Suprapubic skin (tissue), 4 donors: ENCODE measurements at regions not wholly inside any gene's neighbourhood (a gene's known extent, or its start where the extent isn't known, plus 50 kb on each side); places are given as distances from the start of the nearest gene placed in this dataset.
A peak's percentile ranks its signal among the peaks of the same experiment; 100 is the strongest.

Experiments used
- DNase-seq, 2 donors: peaks; one replicate each; pipeline ENCODE4 v3.0.0-alpha.2; 2019; ENCODE audit warnings: low spot score in 2 of 2
- H3K27ac ChIP-seq: fragments of 200-600 bp; sonication (generic); one replicate; pipeline ENCODE4 v1.5.1; 2019
- H3K27me3 ChIP-seq: fragments of 200-600 bp; sonication (generic); one replicate; pipeline ENCODE4 v1.5.1; 2019
- H3K36me3 ChIP-seq: fragments of 200-600 bp; sonication (generic); one replicate; pipeline ENCODE4 v1.5.1; 2019
- H3K4me1 ChIP-seq: fragments of 200-600 bp; sonication (generic); one replicate; pipeline ENCODE4 v1.5.1; 2019
- H3K4me3 ChIP-seq: fragments of 200-600 bp; sonication (generic); one replicate; pipeline ENCODE4 v1.5.1; 2019; ENCODE audit warnings: mild to moderate bottlenecking
- H3K9me3 ChIP-seq: fragments of 200-600 bp; sonication (generic); one replicate; pipeline ENCODE4 v1.5.1; 2019
- EP300 ChIP-seq: sonication (generic); formaldehyde crosslinking; IDR thresholded peaks from one replicate; pipeline ENCODE4 v1.6.1; 2017; ENCODE audit warnings: antibody characterized with exemption
- POLR2A ChIP-seq, 2 donors: fragments of 450-650 bp; IDR thresholded peaks; one replicate each; pipeline ENCODE4 v1.6.1; 2017; ENCODE audit warnings: antibody characterized with exemption in 2 of 2, mild to moderate bottlenecking in 2 of 2, moderate library complexity in 2 of 2
- POLR2AphosphoS5 ChIP-seq, 3 donors: sonication (generic); formaldehyde crosslinking; IDR thresholded peaks; one replicate each; pipeline ENCODE4 v1.6.1; 2017; ENCODE audit warnings: antibody characterized with exemption in 3 of 3
- WGBS: methylation state at CpG from one replicate; pipeline ENCODE4 v1.1.5; 2018; 5-methylcytosine and 5-hydroxymethylcytosine counted together
- TF ChIP-seq, protein P1 (sequence below), 2 donors: fragments of 200-600 bp in 1 of 2; fragments of 450-650 bp in 1 of 2; sonication (generic) in 1 of 2; IDR thresholded peaks; one replicate each; pipeline ENCODE4 v1.5.1; 2016 to 2019; ENCODE audit warnings: antibody characterized with exemption in 2 of 2, mild to moderate bottlenecking in 1 of 2, moderate library complexity in 1 of 2

GRCh38 chr3:25945836-25946235 lies 155.9 kb downstream of the OXSM start:
- H3K36me3 ChIP-seq, result no peaks in the 10 kb centered on the region
- H3K9me3 ChIP-seq, result no peaks in the 10 kb centered on the region
- no peak for DNase-seq
- no peak overlapping the region for H3K4me3 ChIP-seq
- TF ChIP-seq, protein P1, sequence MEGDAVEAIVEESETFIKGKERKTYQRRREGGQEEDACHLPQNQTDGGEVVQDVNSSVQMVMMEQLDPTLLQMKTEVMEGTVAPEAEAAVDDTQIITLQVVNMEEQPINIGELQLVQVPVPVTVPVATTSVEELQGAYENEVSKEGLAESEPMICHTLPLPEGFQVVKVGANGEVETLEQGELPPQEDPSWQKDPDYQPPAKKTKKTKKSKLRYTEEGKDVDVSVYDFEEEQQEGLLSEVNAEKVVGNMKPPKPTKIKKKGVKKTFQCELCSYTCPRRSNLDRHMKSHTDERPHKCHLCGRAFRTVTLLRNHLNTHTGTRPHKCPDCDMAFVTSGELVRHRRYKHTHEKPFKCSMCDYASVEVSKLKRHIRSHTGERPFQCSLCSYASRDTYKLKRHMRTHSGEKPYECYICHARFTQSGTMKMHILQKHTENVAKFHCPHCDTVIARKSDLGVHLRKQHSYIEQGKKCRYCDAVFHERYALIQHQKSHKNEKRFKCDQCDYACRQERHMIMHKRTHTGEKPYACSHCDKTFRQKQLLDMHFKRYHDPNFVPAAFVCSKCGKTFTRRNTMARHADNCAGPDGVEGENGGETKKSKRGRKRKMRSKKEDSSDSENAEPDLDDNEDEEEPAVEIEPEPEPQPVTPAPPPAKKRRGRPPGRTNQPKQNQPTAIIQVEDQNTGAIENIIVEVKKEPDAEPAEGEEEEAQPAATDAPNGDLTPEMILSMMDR (IDR thresholded peaks at IDR 0.05), result no peak
- TF ChIP-seq POLR2A (IDR thresholded peaks at IDR 0.05) (no peak), POLR2AphosphoS5 (IDR thresholded peaks at IDR 0.05) (no peak), EP300 (no peak)
- no peaks in the 10 kb centered on the region for H3K4me1 ChIP-seq
- H3K27ac ChIP-seq, result no peak overlapping the region
- H3K27me3 ChIP-seq, result no peaks in the 10 kb centered on the region
- WGBS, result 75% methylated on average over 1 of the region's 1 CpG

DNA sequence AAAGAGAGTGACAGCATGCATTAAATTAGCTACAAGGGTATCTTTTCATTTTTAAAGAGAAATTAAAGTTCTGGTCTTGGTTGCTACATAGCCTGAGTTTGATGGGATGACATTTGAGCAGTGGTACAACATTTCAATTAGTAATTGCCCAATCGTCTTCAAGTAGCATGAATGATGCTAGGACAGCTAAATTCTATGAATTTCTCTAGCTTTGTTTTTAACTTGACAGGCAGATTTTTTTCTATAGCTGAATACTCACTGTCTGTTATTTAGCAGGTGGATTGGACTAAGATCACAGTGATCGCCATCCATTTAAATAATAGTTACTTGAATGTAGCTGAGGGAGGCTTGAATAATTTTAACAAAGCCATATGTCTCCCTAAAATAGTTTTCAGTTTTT lies 162.2 kb downstream of the OXSM start:
- Histone ChIP-seq H3K9me3 (no peaks in the 10 kb centered on the region), H3K27me3 (no peaks in the 10 kb centered on the region)

DNA sequence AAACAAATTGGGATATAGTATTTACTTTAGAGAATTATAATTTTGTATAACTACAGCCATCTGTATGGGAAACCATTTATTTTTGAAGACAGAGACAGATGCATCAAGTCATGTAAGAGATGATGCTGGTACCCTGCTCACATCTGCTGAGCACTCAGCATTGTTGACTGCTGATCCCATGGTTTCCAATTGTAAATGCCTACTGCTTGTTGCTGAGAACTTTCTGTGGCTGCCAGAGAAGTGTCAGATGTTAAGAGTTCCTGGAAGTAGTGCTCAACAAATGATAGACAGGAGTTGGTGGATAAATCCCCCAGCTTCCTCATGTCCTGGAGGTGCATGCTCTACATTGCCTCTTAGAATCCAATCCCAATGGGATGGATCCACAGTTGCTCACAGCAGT lies 167.1 kb downstream of the OXSM start:
- Histone ChIP-seq H3K27me3 (no peaks in the 10 kb centered on the region), H3K4me1 (no peaks in the 10 kb centered on the region), H3K9me3 (no peaks in the 10 kb centered on the region), H3K4me3 (no peak overlapping the region), H3K36me3 (no peaks in the 10 kb centered on the region), H3K27ac (no peak overlapping the region)
- TF ChIP-seq POLR2AphosphoS5 (IDR thresholded peaks at IDR 0.05) (no peak), POLR2A (IDR thresholded peaks at IDR 0.05) (no peak), EP300 (no peak)
- TF ChIP-seq, protein P1 (IDR thresholded peaks at IDR 0.05), result no peak
- no peak for DNase-seq

More for the DNA sequence above, 162.2 kb downstream of the OXSM start:
- no peaks in the 10 kb centered on the region for H3K36me3 ChIP-seq
- no peaks in the 10 kb centered on the region for H3K4me1 ChIP-seq
- TF ChIP-seq POLR2A (IDR thresholded peaks at IDR 0.05) (no peak), EP300 (no peak), POLR2AphosphoS5 (IDR thresholded peaks at IDR 0.05) (no peak)
- TF ChIP-seq, protein P1 (IDR thresholded peaks at IDR 0.05), result no peak
- no peak overlapping the region for H3K4me3 ChIP-seq
- H3K27ac ChIP-seq, result no peak overlapping the region
- 76% methylated on average over 2 of the region's 2 CpGs for WGBS
- no peak for DNase-seq

- Histone ChIP-seq H3K27ac (no peak overlapping the region), H3K27me3 (no peaks in the 10 kb centered on the region), H3K36me3 (no peaks in the 10 kb centered on the region), H3K4me3 (no peak overlapping the region), H3K4me1 (no peaks in the 10 kb centered on the region), H3K9me3 (no peaks in the 10 kb centered on the region)
- DNase-seq, result no peak
- TF ChIP-seq POLR2AphosphoS5 (IDR thresholded peaks at IDR 0.05), result no peak
- TF ChIP-seq POLR2A (IDR thresholded peaks at IDR 0.05), result no peak
- no peak for TF ChIP-seq EP300
- TF ChIP-seq, protein P1 (IDR thresholded peaks at IDR 0.05), result no peak
- WGBS, result 95% methylated on average over 1 of the region's 1 CpG
Measured at GRCh38 chr3:25960776-25961175, 170.9 kb downstream of the OXSM start.

DNA sequence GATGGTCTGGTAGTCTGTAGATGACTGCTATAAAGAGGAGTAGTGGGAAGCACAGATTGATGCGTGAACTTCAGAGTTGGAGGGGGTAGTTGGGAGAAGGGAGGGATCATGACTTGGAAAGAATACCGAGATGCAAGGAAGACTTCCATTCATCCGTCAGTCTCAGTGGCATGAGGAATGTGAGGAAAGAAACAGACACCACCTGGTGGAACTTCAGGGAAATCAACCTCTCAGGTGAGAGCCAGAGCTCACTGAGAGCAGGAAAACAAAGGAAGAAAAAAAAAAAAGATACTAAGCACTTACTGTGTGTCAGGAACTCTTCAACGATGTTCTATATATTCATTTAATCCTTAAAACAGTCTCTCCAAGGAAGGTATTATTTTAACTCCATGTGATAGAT lies 172.4 kb downstream of the OXSM start:
- no peak for DNase-seq
- no peak overlapping the region for H3K4me3 ChIP-seq
- WGBS, result 67% methylated on average over 4 of the region's 4 CpGs
- no peaks in the 10 kb centered on the region for H3K4me1 ChIP-seq
- no peak overlapping the region for H3K27ac ChIP-seq
- H3K9me3 ChIP-seq, result no peaks in the 10 kb centered on the region
- H3K27me3 ChIP-seq, result no peaks in the 10 kb centered on the region
- TF ChIP-seq, protein P1 (IDR thresholded peaks at IDR 0.05), result peak in 1 of 2 donors; percentile 15
- no peak for TF ChIP-seq POLR2A (IDR thresholded peaks at IDR 0.05)
- no peaks in the 10 kb centered on the region for H3K36me3 ChIP-seq
